CD4-positive, alpha-beta T cell treated with Interleukin-10 for 1 hour (primary cell): ENCODE measurements at regions not wholly inside any gene's neighbourhood (a gene's known extent, or its start where the extent isn't known, plus 50 kb on each side); places are given as distances from the start of the nearest gene placed in this dataset.
A peak's percentile ranks its signal among the peaks of the same experiment; 100 is the strongest.

Experiments
- DNase-seq: peaks from one replicate; pipeline ENCODE4 v3.0.0-alpha.2; 2020

DNA sequence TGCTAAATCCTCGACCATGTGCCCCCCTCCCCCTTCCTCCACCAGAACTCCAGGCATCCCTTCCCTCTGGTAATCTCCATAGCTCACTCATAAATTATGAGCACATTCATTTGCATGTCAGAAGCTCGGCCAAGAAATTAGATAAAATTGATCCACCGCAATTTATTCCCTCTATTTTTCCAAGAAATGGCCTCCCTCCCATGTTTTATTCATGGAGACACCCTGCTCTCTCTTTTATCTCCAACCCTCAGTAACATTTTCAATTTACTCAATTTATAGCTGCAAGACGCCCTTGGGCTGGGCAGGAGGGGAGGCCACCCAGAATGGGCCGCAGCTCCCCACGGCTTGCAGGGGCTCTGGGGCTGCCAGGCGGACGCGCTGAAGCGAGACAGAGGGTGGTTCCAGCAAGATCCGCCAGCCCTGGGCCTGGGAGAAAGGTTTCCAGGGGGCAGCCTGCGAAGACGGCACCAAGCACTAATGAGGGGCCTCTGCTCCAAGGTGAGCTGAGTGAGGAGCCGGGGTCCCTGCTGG is 54.7 kb upstream of the ZNF423 start:
- no peak for DNase-seq

GRCh38 chr16:49911430-49911829 is 55.5 kb upstream of the ZNF423 start:
- no peak for DNase-seq

DNA sequence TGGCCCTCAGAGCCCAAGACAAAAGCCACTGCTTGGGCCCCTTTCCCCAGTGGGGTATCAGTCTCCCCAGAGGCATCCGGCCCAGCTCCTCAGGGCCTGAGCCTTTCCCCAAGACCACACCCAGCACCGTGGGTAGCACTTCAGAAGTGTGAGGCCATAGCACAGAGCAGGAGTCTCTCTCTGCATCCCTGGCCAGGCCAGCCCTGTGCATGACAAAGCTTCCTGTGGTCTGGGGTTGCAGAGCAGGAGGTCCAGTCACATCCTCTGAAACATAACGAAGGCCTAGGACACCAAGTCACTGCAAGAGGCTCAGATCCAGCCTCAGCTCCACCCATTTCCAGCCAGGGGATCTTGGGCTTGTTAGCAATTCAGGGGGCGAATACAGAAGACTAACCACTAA is 56.8 kb upstream of the ZNF423 start:
- no peak for DNase-seq

- DNase-seq, result no peak
These were observed 57.8 kb upstream of the ZNF423 start for GRCh38 chr16:49913720-49914119.

DNA sequence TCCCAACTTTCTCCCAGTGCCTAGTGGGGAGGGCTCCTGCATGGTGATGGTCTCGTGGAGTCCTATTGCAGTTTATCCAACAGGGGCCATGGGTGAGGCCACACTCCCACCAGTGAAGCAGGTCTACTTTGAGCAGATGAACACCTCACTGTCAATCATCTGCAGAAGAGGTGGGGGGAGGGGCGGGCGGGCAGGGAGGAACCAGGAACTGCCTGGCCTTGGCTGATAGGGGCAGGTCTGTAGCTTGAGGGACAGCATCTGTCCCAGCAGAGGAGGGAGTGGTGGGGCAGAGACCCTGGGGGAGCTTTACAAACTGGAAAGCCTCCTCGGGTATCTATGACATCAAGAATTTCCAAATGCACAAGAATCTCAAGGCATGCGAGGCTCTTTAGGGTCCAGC is 58.7 kb upstream of the ZNF423 start:
- DNase-seq, result no peak

- no peak for DNase-seq
These were observed 62.3 kb upstream of the ZNF423 start for GRCh38 chr16:49918257-49918656.

DNA sequence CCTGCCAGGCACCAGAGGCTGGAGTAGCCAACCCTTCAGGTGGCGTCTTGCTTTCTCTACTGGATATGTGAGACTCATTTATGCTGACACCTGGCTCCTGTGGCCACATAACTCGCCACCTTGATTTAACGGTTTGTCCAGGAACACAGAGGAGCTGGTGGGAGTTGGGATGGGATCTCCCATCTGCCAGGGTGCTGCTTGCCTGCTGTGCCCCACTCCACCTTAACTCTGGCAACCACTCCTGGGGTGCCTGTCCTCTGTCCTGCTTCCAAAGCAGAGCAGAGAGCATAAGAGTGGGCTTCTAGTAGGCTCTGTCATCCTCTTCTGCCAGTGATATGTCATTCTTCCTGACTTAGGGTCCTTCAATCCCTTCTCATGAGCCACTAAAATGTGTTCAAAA is 63.4 kb upstream of the ZNF423 start:
- DNase-seq, result no peak

DNA sequence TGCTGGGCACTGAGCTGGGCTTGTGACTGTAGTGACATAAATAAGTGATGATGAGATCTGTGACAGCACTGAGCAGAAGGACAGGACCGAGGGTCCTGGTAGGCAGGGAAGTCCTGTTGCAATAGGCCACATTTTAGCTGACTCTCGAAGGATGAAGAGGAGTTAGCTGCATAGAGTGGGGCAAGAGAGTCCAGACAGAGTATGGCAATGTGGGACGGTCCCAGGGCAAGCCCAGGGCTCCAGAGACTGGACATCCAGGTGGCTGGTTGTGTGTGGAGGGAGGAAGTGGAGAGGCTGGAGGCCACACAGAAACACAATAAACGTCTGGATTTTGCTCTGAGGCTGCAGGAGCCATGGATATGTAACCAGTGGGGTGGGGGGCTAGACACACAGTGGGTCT is 64.5 kb upstream of the ZNF423 start:
- DNase-seq, result no peak

DNA sequence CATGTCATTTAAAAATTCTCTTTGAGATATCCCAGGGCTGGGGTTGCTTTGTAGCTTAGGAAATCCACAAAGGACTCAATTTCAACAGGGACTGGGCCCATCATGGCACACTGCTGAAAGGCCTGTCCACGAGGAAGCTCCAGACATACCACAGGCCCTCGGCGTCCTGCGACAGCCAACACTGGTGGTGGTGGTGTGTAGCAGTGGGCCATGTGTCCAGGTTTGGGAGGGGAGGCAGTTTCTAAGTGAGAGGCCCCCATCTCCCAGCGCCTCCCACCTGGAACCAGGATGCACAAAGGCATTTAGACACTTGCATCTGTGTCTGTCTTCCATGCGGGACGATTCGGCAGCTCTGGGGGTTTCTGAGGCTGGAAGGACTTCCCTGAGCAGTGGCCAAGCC is 65.2 kb upstream of the ZNF423 start:
- no peak for DNase-seq

- peak; percentile 25 for DNase-seq
These were observed 66.0 kb upstream of the ZNF423 start for GRCh38 chr16:49921791-49922456.

DNA sequence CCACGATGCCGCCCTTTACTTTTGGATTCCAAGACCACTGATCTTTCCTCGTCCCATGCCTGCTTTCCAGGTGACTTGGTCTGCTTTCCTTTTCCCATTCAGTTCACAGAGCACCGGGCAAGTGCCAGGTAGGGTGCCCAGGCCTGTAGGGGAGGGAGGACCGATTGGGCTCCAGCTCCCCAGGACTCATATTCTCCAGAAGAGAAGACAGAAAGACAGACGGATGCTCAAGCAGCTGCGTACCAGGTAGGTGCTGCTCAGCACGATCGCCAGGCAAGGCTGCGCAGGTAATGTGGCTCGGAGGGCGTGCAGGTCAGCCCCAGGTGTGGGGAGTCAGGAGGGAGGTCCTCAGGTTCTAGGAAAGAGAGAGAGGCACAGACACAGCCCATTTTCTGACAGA is 67.5 kb upstream of the ZNF423 start:
- no peak for DNase-seq

GRCh38 chr16:49924078-49924477 is 68.2 kb upstream of the ZNF423 start:
- no peak for DNase-seq

DNA sequence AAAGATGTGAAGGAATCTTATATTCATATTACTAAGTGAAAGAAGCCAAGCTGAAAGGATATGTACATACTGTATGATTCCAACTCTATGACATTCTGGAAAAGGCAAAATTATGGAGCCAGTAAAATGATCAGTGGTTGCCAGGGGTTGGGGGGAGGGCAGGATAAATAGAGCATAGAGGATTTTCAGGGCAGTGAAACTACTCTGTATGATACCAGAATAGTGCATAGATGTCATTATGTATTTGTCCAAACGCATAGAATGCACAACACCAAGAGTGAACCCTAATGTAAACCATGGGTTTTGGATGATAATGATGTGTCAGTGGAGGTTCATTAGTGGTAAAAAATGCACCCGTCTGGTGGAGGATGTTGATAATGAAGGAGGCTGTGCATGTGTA is 71.0 kb upstream of the ZNF423 start:
- DNase-seq, result no peak

GRCh38 chr16:49928176-49929041 is 72.5 kb upstream of the ZNF423 start:
- DNase-seq, result no peak

DNA sequence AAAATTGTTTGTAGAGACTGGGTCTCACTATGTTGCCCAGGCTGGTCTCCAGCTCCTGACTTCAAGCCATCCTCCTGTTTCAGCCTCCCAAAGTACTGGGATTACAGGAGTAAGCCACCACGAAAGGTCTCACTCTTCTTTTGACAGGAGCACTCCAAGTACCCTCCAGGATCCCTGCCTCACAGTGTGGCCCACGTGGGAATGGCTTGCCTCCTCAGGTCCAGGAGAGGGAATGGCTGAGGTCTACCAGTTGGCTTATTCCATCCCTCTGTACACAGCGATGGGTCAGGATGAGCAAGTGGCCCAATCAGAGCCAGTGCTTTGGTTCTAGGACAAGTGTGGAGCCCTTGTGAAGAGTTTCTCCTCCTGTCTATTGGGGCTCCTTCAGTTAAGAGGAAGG is 73.7 kb upstream of the ZNF423 start:
- DNase-seq, result no peak

GRCh38 chr16:49930841-49931240 is 74.9 kb upstream of the ZNF423 start:
- DNase-seq, result no peak

DNA sequence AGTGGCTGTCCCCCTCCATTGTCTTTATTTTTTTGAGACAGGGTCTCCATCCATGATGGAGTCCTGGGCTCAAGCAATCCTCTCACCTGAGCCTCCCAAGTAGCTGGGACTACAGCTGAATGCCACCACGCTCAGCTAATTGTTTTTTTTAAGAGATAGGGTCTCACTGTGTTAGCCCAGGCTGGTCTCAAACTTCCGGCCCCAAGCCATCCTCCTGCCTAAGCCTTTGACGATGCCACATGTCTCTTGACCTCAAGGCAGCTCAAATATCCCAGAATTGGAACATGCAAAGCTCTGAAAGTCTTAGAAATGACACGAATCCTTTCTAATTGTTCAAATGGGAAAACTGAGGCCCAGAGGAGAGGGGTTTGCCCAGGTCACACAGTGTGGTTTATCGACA is 75.4 kb upstream of the ZNF423 start:
- DNase-seq, result no peak

GRCh38 chr16:49931916-49932315 is 76.0 kb upstream of the ZNF423 start:
- DNase-seq, result no peak

GRCh38 chr16:49932434-49932833 is 76.5 kb upstream of the ZNF423 start:
- DNase-seq, result no peak

- DNase-seq, result no peak
These were observed 77.0 kb upstream of the ZNF423 start for GRCh38 chr16:49932946-49933345.

DNA sequence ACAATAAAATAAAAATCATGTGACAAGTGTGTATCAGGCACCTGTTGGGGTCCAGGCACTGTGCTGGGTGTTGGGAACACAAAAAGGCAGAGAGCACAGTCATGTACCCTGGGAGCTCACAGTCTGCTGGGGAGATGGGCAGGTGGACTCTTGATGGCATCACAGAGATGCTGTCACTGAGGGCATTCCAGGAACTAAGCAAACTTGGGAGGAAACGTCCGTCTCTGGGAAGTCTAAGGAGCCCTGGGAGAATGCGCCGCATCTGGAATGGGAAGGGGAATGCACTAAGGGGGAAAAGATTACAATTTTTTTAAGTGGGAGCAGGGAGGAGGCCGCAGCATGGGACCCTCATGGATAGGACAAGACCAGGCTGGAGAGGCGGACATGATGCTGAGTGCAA is 80.9 kb upstream of the ZNF423 start:
- DNase-seq, result no peak

DNA sequence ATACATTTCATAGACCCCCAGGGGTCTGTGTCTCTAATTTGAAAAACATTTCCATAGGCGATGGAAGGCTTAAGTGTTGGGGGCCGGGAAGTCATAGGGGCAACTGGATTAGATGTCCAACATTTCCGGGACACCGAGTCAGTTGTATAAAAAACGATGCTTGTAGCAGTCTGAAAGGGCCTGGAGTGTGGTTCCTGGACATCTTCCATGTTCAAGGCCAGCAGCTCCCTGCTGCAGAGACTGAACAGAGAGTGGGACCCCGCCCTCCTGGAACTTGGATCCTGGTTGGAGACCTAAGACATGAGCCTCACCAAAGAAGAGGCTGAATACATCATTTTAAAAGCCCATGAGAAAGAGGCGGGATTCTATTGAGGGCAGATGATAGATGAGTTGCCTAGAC is 82.0 kb upstream of the ZNF423 start:
- DNase-seq, result no peak

DNA sequence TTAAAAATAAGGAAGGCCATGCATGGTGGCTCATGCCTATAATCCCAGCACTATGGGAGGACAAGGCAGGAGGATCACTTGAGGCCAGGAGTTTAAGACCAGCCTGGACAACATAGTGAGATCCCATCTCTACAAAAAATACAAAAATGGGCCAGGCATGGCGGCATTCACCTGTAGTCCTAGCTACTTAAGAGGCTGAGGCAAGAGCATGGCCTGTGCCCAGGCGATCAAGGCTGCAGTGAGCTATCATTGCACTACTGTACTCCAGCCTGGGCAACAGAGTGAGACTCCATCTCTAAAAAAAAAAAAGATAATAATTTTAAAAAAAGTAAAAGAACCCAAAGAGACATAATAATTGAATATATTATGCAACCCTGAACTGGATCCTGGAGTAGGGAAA is 83.6 kb upstream of the ZNF423 start:
- no peak for DNase-seq

GRCh38 chr16:49940464-49941224 is 84.4 kb upstream of the CNEP1R1 start:
- DNase-seq, result no peak
